Esophagus (tissue), 2 donors: ENCODE measurements at regions not wholly inside any gene's neighbourhood (a gene's known extent, or its start where the extent isn't known, plus 50 kb on each side); places are given as distances from the start of the nearest gene placed in this dataset.

ENCODE experiments used
- H3K27ac ChIP-seq, 2 donors: one replicate each; pipeline ENCODE4 v1.5.1; 2013; ENCODE audit warnings: low read depth in 2 of 2, mild to moderate bottlenecking in 2 of 2, inconsistent platforms in 1 of 2, low read length in 1 of 2, moderate library complexity in 1 of 2
- H3K27me3 ChIP-seq, 2 donors: one replicate each; pipeline ENCODE4 v1.6.1; 2013; ENCODE audit warnings: low read length in 2 of 2, control low read depth in 1 of 2, mild to moderate bottlenecking in 1 of 2; ENCODE audit not compliant: insufficient read depth in 2 of 2, control insufficient read depth in 1 of 2
- H3K36me3 ChIP-seq, 2 donors: one replicate each; pipeline ENCODE4 v1.6.1; 2013; ENCODE audit warnings: low read length in 1 of 2; ENCODE audit not compliant: control insufficient read depth in 2 of 2, insufficient read depth in 2 of 2
- H3K4me1 ChIP-seq, 2 donors: one replicate each; pipeline ENCODE4 v1.6.1; 2013; ENCODE audit warnings: low read length in 1 of 2; ENCODE audit not compliant: control insufficient read depth in 2 of 2, insufficient read depth in 2 of 2
- H3K4me3 ChIP-seq, 2 donors: one replicate each; pipeline ENCODE4 v1.5.1; 2013; ENCODE audit warnings: low read length in 2 of 2, mild to moderate bottlenecking in 2 of 2, low read depth in 1 of 2, moderate library complexity in 1 of 2
- H3K9me3 ChIP-seq, 2 donors: one replicate each; pipeline ENCODE4 v1.6.1; 2013; ENCODE audit warnings: mild to moderate bottlenecking in 2 of 2, low read depth in 1 of 2, low read length in 1 of 2, moderate library complexity in 1 of 2; ENCODE audit not compliant: control insufficient read depth in 2 of 2, insufficient read depth in 1 of 2
- WGBS, 2 donors: extraction: QIAGEN DNeasy Blood & Tissue Kit; methylation state at CpG; one replicate each; pipeline ENCODE4 v1.1.7; 2013; 5-methylcytosine and 5-hydroxymethylcytosine counted together
- donor health status: healthy with polysubstance abuse.
- donor health status: Bipolar disorder and iron deficiency.

DNA sequence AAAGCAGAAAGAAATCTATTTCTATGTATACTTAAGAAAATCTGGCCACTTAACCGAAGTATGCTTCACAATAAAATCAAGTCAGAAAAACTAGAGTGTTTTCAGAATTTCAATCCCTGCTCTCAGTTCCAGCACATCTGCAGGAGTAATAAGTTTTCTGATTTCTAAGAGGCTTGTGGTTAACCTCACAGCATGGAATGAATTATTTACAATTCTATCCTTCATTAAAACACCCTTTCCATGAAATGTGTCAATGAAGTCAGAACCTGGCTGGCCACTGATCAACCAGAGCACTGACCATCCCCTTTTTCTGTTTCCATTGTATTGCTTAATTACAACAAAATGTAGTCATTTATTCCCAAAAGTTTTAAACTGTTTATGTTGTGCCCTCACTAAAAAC is 781.4 kb upstream of the INTU start:
- Histone ChIP-seq H3K27me3 (no peaks in the 10 kb centered on the region), H3K27ac (no peak overlapping the region), H3K4me3 (no peak overlapping the region), H3K36me3 (no peaks in the 10 kb centered on the region), H3K9me3 (peaks cover 0 to 3% of the 10 kb centered on the region in 2 donors), H3K4me1 (no peaks in the 10 kb centered on the region)
- WGBS, 2 donors = 94 to 97% methylated on average over 1 of the region's 1 CpG

DNA sequence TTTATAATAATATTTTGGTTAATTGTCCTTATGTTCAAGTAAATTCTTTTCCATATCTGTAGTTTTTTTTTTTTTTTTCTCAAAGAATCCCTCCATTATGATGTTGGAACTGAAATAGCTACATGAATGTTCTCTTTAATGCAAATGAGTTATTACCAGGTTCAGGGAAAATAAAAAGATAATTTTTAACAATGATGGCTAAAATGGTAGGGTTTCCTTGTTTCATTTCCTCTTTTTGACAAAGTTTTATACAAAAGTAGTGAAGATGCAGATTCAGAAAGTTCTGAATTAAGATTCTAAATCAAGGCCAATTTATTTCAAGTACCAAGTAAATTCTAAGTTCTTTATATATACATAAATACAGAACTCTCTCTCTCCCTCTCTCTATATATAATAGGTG is 779.0 kb upstream of the INTU start:
- Histone ChIP-seq H3K27ac (no peak overlapping the region), H3K36me3 (no peaks in the 10 kb centered on the region), H3K4me1 (no peaks in the 10 kb centered on the region), H3K9me3 (peaks cover 0 to 3% of the 10 kb centered on the region in 2 donors), H3K4me3 (no peak overlapping the region), H3K27me3 (no peaks in the 10 kb centered on the region)

DNA sequence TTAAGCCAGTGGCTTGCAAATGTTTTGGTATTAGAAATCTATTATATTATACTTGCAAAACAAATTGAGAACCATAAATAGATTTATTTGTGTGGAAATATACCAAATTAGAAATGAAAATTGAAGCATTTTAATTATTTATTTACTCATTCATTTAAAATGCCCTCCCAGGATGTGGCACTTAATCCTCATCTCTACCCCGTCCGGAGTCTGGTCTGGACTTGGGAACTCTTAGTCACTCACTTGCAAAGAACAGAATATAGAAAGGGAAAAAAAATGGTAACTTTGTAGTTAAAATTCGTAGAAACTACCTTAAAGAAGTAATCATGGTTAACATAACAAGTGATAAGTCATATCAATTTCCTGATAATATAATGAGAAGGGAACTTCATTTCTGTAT is 775.9 kb upstream of the INTU start:
- H3K27me3 ChIP-seq = no peaks in the 10 kb centered on the region
- H3K36me3 ChIP-seq = no peaks in the 10 kb centered on the region
- 71 to 78% methylated on average over 3 of the region's 3 CpGs for WGBS, 2 donors
- H3K4me1 ChIP-seq = no peaks in the 10 kb centered on the region
- no peaks in the 10 kb centered on the region for H3K9me3 ChIP-seq
- no peak overlapping the region for H3K27ac ChIP-seq
- H3K4me3 ChIP-seq = no peak overlapping the region

DNA sequence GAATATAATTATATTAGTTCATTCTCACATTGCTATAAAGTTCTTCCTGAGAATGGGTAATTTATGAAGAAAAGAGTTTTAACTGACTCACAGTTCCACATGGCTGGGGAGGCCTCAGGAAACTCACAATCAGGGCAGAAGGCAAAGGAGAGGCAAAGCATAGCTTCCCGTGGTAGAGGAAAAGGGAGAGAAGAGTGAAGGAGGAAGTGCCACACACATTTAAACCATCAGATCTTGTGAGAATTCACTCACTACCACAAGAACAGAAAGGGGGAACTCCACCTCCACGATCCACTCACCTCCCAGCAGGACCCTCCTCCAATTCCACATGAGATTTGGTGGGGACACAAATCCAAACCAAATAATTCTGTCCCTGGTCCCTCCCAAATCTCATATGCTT is 773.4 kb upstream of the INTU start:
- 70 to 74% methylated on average over 2 of the region's 2 CpGs for WGBS, 2 donors
- Histone ChIP-seq H3K4me1 (no peaks in the 10 kb centered on the region), H3K9me3 (no peaks in the 10 kb centered on the region), H3K4me3 (no peak overlapping the region), H3K27me3 (no peaks in the 10 kb centered on the region), H3K36me3 (no peaks in the 10 kb centered on the region), H3K27ac (no peak overlapping the region)

DNA sequence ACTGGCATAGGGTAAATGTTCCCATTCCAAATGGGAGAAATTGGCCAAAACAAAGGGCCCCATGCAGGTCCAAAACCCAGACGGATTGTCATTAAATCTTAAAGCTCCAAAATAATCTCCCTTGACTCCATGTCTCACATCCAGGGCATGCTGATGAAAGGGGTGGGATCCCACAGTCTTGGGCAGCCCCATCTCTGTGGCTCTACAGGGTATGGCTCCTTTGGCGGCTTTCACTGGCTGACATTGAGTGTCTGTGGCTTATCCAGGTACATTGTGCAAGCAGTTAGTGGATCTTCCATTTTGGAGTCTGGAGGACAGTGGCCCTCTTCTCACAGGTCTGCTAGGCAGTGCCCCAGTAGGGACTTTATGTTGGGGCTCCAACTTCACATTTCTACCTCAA is 772.9 kb upstream of the INTU start:
- Histone ChIP-seq H3K36me3 (no peaks in the 10 kb centered on the region), H3K27me3 (no peaks in the 10 kb centered on the region), H3K9me3 (no peaks in the 10 kb centered on the region), H3K4me1 (no peaks in the 10 kb centered on the region), H3K4me3 (no peak overlapping the region), H3K27ac (no peak overlapping the region)
- WGBS, 2 donors = 84 to 89% methylated on average over 2 of the region's 2 CpGs

DNA sequence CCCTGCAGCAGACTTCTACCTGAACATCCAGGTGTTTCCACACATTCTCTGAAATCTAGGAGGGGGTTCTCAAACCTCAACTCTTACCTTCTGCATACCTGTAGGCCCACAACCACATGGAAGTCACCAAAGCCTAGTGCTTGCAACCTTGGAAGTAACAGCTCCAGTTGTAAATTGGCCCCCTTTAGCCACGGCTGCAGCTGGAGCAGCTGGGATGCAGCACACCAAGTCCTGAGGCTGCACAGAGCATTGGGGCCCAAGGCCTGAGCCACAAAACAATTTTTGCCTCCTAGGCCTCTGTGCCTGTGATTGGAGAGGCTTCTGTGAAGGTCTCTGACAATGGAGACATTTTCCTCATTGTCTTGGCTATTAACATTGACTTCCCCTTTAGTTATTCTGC is 772.4 kb upstream of the INTU start:
- no peaks in the 10 kb centered on the region for H3K9me3 ChIP-seq
- no peaks in the 10 kb centered on the region for H3K36me3 ChIP-seq
- H3K4me1 ChIP-seq = no peaks in the 10 kb centered on the region
- 92 to 96% methylated on average over 1 of the region's 1 CpG for WGBS, 2 donors
- no peaks in the 10 kb centered on the region for H3K27me3 ChIP-seq
- no peak overlapping the region for H3K4me3 ChIP-seq
- H3K27ac ChIP-seq = no peak overlapping the region

DNA sequence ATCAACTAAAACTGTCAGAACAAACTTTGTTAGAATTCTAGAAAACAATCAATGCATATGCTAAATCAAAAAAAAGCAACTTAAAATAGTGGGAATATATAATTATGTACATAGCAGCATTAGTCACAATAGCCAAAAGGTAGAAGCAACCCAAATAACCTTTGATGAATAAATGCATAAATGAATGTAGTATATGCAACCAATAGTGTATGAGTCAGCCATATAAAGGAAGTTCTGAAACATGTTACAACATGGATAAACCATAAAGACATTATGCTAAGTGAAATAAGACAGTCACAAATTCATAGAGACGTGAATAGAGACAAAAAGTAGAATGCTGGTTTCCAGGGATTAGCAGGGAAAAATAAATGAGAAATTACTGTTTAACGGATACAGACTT is 762.8 kb upstream of the INTU start:
- no peaks in the 10 kb centered on the region for H3K27me3 ChIP-seq
- H3K4me1 ChIP-seq = no peaks in the 10 kb centered on the region
- no peaks in the 10 kb centered on the region for H3K36me3 ChIP-seq
- H3K9me3 ChIP-seq = peaks cover 0 to 7% of the 10 kb centered on the region in 2 donors
- no peak overlapping the region for H3K27ac ChIP-seq
- H3K4me3 ChIP-seq = no peak overlapping the region
- 50 to 55% methylated on average over 2 of the region's 2 CpGs for WGBS, 2 donors

DNA sequence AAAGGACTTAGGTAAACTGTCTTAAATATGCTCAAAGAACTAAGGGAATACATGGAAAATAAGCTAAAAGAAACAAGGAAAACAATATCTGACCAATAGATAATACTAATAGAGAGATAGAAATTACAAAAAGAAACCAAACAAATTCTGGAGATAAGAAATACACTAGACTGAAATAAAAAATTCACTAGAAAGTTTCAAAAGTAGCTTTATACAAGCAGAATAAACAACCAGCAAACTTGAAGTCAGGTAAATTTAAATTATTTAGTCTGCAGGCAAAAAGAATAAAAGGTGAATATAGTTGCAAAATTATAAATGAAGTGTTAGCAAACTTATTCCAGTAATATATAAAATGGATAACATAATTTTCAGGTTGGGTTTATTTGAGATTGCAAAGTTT is 760.9 kb upstream of the INTU start:
- peaks cover 0 to 7% of the 10 kb centered on the region in 2 donors for H3K9me3 ChIP-seq
- H3K36me3 ChIP-seq = no peaks in the 10 kb centered on the region
- H3K4me3 ChIP-seq = no peak overlapping the region
- no peaks in the 10 kb centered on the region for H3K4me1 ChIP-seq
- no peaks in the 10 kb centered on the region for H3K27me3 ChIP-seq
- no peak overlapping the region for H3K27ac ChIP-seq

DNA sequence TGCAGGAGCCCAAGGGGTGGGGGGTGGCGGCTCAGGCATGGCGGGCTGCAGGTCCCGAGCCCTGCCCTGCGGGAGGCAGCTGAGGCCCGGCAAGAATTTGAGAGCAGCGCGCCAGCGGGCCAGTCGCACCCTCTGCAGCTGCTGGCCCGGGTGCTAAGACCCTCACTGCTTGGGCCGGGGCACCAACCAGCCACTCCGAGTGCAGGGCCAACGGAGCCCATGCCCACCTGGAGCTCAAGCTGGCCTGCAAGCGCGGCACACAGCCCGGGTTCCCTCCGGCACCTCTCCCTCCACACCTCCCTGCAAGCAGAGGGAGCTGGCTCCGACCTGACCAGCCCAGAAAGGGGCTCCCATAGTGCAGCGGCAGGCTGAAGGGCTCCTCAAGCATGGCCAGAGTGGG is 758.2 kb upstream of the INTU start:
- H3K4me1 ChIP-seq = no peaks in the 10 kb centered on the region
- no peaks in the 10 kb centered on the region for H3K36me3 ChIP-seq
- H3K27ac ChIP-seq = no peak overlapping the region
- 95% methylated on average over 15 to 19 of the region's 19 CpGs for WGBS, 2 donors
- peaks cover 0 to 7% of the 10 kb centered on the region in 2 donors for H3K9me3 ChIP-seq
- no peak overlapping the region for H3K4me3 ChIP-seq
- H3K27me3 ChIP-seq = no peaks in the 10 kb centered on the region

DNA sequence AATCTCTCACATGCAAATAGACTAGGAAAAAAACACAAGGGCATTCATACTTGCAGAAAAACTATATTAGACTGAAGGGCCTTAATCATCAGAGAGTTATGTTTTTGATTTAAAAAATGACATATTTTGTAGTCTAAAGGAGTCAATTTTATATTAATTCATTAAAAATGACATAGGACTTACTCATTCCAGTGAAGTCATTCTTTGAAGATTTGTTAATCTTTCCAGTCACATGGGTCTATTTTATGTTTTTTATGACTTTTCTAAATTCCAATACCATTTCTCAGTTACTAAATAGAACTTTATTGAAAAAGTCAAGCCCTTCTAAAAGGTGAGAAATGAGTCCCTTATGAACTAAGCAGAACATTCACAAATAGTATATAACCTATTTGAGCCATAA is 743.8 kb upstream of the INTU start:
- Histone ChIP-seq H3K4me3 (no peak overlapping the region), H3K9me3 (peaks cover 0 to 2% of the 10 kb centered on the region in 2 donors), H3K27me3 (no peaks in the 10 kb centered on the region), H3K36me3 (no peaks in the 10 kb centered on the region), H3K27ac (no peak overlapping the region), H3K4me1 (no peaks in the 10 kb centered on the region)
